T-helper 1 cell treated with Interleukin-12 subunit alpha and Interleukin-12 subunit beta and Interleukin-4 antibody, amounts not matched to agents 30 ng/mL and 1 ng/mL, for 36 hours (primary cell): ENCODE measurements at regions not wholly inside any gene's neighbourhood (a gene's known extent, or its start where the extent isn't known, plus 50 kb on each side); places are given as distances from the start of the nearest gene placed in this dataset.

Experiments
- intact Hi-C: fragments of 100-400 bp; cut with micrococcal nuclease; formaldehyde crosslinking; loops from one replicate; pipeline ENCODE4 v1.15.1; 2024

- intact Hi-C loops, result no loop called here
These were observed 327.7 kb downstream of the UBE3D start for GRCh38 chr6:82737965-82738364.

DNA sequence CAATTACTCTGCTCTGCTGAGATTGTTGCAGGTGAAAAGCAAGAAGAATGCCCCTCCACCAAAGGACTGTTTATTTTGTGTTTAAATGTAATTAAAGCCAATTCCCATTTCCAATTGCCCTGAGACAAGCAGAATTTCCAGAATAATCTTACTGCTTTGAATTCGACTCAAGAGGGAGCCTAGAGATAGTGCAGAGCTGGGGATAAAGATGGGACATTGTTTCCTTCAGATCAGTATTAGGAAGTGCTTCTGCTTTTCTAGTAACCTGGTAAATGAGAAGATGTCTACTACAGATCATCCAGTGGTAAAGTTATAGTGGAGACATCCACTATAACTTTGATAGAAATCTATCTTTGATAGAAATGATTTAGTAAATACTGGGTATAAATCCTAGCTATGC, 326.9 kb downstream of the UBE3D start:
- intact Hi-C loops, result no loop called here

DNA sequence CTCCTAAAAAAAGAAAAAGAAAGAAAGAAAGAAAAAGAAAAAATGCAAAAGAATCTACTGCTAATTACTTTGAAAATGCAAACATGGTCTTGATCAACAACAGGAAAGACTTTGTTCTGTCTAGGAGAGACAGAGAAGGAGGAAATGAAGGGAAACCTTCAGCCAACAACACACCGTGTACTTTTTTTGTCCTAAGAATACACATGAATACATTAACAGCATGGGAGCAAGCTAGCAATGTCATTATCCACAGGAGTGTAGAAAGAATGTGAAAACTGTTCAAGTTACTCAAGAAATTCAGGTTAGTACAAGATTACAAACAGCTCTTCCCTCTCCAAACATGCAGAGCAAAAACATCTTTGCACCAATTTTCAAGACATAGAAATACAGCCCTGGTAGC, 326.3 kb downstream of the UBE3D start:
- intact Hi-C loops, result no loop called here

GRCh38 chr6:82740072-82740471, 325.6 kb downstream of the UBE3D start:
- intact Hi-C loops, result no loop called here

GRCh38 chr6:82741325-82741995, 324.2 kb downstream of the UBE3D start:
- intact Hi-C loops, result no loop called here

GRCh38 chr6:82741996-82742385, 323.6 kb downstream of the UBE3D start:
- intact Hi-C loops, result no loop called here

DNA sequence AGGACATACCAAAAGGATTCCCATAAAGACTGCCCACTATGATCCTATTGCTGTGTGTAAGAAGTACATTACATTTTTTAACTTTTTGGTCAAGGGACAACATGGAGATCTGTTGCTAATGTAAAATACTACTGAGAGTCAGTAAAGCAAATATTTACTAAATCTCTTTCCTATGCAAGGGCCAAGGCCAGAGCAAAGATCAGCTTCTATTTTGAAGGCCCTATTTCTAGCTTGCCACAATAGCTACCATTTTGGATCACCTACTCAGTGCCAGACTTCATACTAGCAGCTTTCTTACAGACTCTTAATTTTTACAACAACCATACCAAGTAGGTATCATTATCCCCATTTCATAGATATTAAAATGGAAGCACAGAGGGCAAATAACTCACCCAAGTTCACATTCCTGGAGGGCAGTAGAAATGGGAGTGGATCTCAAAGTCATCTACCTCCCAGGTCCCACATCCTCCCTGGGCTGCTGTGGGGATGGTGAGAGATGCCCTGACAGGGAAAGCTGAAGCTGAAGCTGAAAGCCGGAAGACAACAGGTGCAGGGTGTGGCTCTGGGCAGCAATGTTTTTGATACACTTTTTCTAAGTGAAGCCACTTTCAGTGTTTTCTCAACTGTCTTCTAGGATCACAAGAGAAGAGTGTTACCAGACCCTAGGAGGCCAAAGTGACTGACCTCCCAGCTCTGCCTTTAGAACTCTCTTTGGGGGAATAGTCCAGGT, 321.2 kb downstream of the UBE3D start:
- intact Hi-C loops, result no loop called here

- intact Hi-C loops, result no loop called here
These were observed 315.1 kb downstream of the UBE3D start for GRCh38 chr6:82750556-82750955.

DNA sequence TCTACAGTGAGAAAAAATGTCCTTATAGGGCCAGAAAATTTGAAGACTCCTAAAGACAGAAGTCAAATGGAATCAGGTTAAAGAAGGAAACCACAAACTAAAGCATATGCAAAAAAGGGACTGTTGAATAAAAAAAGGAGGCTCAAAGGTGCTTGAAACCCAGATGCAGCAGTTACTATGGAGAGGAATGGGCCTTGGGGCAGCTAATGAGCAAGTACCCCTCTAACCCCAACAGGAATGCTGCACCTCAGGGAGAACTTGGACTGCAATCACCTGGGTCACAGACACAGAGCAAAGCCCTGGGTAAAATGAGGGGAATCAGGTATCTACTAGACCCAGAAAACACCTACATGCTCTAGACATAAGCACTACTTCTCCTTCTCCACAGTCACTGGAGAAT, 313.9 kb downstream of the UBE3D start:
- intact Hi-C loops, result no loop called here

DNA sequence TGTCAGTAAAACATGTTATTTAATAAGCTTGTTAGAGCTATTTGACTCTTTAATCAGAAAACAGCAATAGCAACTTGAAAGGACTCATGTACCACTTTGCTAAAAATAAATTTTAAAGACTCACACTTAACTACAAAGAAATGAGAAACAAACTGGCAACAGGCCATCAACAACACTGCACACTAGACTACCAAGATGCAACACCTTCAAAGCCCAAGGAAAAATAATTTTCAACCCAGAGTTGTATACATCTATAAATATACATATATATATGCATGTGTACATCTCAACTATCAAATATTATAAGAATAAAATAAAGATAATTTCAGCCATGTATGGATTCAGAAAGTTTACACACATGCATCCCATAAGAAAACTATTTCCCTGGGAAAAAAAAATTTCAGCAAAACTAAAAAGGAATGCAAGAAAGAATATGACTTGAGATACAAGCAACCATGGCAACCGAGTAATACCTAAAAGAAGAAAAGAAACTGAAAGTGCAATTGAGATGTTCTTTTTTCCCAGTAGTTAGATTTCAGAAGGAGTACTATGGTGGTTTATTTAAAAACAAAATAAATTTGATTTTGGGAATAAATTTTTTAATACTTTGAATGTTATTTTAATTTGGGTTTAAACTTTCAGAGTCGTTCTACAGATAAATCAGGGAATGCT, 303.8 kb downstream of the UBE3D start:
- intact Hi-C loops, result no loop called here

DNA sequence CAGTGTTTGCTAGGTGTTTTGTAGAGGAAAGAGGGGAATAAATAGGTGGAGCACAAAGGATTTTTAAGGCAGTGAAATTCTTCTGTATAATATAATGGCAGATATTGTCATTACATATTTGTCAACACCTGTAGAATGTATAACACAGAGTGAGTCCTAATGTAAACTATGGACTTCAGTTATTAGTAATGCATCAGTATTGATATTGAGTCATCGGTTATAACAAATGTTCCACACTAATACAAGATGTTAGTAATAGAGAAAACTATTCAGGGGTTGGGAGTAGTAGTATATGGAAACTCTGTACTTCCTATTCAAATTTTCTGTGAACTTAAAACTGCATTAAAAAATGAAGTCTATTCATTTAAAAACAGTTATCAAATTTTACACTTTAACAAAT, 299.2 kb downstream of the UBE3D start:
- intact Hi-C loops, result no loop called here

- intact Hi-C loops, result no loop called here
These were observed 298.6 kb downstream of the UBE3D start for GRCh38 chr6:82767037-82767436.

DNA sequence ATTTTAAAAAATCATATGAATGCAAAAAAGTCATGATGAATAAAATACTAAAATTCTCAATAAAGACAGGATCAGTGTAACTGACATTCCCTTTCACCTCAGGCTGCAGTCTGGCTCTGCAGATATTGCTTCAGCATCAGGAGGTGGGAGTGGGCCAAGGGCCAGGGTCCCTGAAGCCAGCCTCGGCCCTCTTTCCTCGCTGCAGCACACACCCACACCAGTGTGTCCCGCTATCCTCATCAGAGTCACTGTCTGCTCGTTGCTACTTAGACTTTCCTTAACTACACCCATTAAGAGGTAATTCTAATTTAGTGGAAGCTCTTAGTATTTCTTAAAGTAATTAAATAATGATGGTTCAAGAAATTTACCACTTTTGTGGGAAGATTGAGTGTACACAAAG, 298.2 kb downstream of the UBE3D start:
- intact Hi-C loops, result no loop called here

DNA sequence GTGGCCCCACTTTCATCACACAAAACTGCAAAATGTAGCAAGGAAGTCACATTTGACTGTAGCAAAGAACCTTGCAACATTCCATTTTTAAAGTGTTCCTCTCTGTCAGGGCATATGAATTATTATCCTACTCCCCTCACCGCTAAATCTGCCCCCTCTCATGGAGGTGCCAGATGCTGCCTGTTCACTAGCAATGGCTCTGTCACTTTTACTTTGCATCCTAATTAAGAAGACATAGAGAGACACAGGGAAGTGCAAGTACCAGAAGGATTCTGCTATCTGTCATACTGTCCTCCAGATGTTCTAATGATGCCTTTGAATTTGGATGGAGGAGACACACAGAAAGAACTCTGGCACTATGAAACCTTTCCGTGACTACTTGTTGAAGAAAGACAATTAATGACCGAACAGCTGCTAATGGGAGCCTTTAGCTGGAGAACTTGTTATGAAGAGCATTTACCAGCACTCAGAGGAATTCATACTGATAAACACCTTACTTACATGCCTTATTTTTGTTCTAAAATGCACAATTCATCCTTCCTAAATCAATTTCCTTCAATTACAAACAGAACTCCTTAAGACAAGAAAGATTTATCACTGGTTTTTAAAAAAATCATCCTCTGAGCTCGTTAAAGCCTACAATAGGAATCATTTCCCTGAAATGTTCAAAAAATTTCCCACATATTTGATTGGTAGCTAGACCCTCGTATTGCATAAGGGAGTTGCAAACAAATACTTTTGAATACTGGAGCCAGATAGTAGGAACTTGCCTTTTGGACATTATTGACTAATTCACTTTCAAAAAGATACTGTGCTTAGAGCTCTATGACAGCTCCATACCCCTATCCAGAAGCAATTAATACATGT, 292.6 kb downstream of the UBE3D start:
- intact Hi-C loops, result no loop called here

DNA sequence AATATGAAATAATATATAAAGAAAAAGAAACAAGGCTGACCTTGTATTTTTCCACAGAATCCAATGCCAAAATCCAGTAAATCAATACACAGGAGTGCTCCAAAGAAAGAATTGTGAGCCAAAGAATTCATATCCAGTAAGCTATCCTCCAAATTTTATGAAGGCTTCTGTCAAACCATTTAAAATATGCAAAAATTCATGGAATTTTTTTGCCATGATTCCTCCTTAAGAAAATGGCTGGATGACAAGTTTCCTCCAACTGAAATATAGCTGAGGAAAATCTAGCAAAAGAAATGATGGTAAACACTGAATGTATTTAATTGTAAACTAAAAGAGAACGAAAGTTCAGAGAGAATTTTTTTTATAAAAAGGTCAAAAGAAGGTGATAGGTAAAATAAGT, 290.3 kb downstream of the UBE3D start:
- intact Hi-C loops, result no loop called here

GRCh38 chr6:82775981-82776380, 289.7 kb downstream of the UBE3D start:
- intact Hi-C loops, result no loop called here

DNA sequence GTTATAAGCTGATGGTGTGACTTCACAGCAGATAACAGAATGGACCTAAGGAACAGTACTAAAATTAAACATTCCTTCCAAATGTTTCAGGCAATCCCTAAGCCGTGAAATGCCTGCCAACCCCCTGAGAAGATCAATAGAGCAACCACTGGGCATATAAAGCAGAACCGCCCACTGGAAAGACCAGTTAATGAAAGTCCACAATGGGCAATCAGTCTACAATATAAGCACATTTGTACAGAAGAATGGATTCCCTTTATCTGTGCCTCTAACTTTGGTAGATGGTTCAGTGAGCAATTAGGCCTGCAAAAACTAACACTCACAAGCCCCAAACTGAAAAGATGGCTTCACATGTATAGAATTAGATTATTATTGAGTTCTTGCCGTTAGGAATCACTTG, 286.6 kb downstream of the UBE3D start:
- intact Hi-C loops, result no loop called here

- intact Hi-C loops, result no loop called here
These were observed 285.3 kb downstream of the UBE3D start for GRCh38 chr6:82780334-82780733.

DNA sequence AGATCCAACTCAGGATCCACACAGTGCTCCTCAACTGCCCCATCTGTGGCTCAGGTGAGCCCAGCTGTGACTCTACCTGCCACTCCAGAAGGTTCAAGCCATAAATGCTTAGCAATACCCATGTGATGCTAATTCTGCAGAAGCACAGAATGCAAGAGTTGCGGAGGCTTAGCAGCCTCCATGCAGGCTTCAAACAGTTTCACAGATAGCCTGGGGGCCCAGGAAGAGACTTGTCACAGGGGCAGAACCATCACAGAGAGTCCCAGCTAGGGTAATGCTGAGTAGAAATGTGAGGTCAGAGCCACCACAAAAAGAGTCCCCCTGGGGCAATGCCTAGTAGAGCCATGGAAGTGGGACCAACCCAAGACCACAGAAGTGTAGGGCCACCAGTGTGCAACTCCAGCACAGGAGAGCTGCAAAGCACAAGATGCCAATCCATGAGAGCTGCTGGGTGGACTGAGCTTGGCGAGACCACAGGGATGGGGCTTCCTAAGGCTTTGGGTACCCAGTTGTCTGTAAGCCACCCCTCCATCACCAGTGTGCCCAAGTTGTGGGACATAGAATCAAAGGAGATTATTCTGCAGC, 283.9 kb downstream of the UBE3D start:
- intact Hi-C loops, result no loop called here

- intact Hi-C loops, result no loop called here
These were observed 281.9 kb downstream of the UBE3D start for GRCh38 chr6:82783587-82784236.

DNA sequence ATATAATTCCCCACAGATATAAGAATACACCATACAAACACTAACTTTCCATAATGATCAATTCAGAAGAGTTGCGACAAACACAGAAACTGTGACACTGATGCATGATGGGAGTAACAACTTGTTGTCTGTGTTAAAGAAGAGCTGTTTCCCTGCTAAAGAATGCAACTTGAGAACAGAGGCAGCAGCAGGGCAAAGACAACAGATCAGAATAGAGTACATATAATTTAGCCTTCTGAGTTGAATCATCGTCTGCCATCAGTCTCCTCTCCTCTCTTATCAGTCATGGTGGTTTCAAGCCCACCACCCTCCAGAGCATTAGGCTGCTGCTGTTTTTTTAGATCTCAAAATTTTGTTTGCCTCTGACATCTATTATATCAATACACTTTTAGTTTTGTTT, 280.4 kb downstream of the UBE3D start:
- intact Hi-C loops, result no loop called here
